BE2C (cell line): ENCODE measurements at regions not wholly inside any gene's neighbourhood (a gene's known extent, or its start where the extent isn't known, plus 50 kb on each side); places are given as distances from the start of the nearest gene placed in this dataset.

Source experiments
- DNase-seq: peaks from one replicate; pipeline ENCODE4 v3.0.0-alpha.2; 2020
- H3K27me3 ChIP-seq: fragments of 250-450 bp; sonication (Bioruptor Pico); 2 replicates; pipeline ENCODE4 v1.5.1; 2020; ENCODE audit warnings: mild to moderate bottlenecking
- H3K36me3 ChIP-seq: fragments of 250-450 bp; sonication (Bioruptor Pico); 2 replicates; pipeline ENCODE4 v1.5.1; 2020; ENCODE audit warnings: mild to moderate bottlenecking
- H3K4me1 ChIP-seq: fragments of 250-450 bp; sonication (Bioruptor Pico); 2 replicates; pipeline ENCODE4 v1.5.1; 2020
- H3K4me3 ChIP-seq: 2 replicates; pipeline ENCODE4 v1.5.1; 2011; ENCODE audit warnings: low read depth, low read length
- H3K9me3 ChIP-seq: fragments of 250-450 bp; sonication (Bioruptor Pico); 2 replicates; pipeline ENCODE4 v1.5.1; 2020
- TF ChIP-seq, protein P1 (sequence below): IDR thresholded peaks from 2 replicates; pipeline ENCODE4 v1.5.1; 2012; ENCODE audit warnings: mild to moderate bottlenecking, low read depth, low read length

DNA sequence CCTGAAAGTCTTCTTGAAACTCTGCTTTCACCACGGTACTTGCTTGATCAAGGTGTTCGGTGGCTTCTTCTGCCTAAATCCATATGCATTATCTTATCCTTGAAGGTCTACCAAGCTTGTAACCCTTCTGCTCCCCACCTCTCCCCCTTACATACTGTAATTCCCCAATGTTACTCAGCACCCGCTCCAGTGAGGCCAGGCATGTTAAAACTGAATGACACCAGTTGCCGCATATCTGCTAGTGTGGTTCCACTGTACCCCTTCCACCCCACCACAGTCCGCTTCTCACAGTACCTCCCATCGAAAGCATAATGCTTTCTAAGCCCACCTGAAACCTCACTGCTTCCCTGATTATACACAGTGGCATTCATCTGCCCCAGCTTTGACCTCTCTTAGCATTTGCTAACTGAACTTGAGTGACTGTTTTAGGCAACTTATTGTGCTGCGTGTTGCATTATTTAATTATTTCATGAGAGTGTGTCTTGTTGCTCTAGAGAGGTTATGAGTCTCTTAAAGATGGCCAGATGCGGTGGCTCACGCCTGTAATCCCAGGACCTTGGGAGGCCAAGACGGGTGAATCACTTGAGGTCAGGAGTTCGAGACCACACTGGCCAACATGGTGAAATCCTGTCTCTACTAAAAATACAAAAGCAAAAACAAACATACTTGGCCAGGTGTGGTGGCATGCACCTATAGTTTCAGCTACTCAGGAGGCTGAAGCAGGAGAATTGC lies 87.6 kb upstream of the MBNL2 start:
- no peaks in the 10 kb centered on the region for H3K36me3 ChIP-seq
- TF ChIP-seq, protein P1, sequence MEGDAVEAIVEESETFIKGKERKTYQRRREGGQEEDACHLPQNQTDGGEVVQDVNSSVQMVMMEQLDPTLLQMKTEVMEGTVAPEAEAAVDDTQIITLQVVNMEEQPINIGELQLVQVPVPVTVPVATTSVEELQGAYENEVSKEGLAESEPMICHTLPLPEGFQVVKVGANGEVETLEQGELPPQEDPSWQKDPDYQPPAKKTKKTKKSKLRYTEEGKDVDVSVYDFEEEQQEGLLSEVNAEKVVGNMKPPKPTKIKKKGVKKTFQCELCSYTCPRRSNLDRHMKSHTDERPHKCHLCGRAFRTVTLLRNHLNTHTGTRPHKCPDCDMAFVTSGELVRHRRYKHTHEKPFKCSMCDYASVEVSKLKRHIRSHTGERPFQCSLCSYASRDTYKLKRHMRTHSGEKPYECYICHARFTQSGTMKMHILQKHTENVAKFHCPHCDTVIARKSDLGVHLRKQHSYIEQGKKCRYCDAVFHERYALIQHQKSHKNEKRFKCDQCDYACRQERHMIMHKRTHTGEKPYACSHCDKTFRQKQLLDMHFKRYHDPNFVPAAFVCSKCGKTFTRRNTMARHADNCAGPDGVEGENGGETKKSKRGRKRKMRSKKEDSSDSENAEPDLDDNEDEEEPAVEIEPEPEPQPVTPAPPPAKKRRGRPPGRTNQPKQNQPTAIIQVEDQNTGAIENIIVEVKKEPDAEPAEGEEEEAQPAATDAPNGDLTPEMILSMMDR = no peak
- no peak for DNase-seq
- H3K4me1 ChIP-seq = no peaks in the 10 kb centered on the region
- H3K9me3 ChIP-seq = no peaks in the 10 kb centered on the region
- H3K27me3 ChIP-seq = no peaks in the 10 kb centered on the region
- H3K4me3 ChIP-seq = no peak overlapping the region

DNA sequence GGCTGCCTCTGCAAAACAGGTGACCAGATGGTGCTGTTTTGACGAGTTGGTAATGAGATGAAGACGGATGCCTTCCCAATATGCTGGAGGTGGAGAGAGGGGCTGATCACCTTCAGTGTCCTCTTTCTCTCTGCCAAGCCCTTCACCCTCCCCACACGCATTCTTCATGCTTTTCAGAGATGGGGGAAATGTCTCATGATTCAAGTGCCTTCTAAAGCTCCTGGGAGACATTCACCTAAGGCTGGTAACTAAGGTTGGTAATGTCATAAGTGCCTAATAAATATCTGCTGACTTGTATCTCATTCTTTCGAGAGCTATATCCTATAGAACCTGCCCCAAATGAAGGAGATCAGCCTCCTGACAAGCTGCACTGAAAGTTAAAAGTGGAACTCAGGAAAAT lies 86.2 kb upstream of the MBNL2 start:
- H3K36me3 ChIP-seq = no peaks in the 10 kb centered on the region
- TF ChIP-seq, protein P1 = no peak
- DNase-seq = no peak
- H3K4me1 ChIP-seq = no peaks in the 10 kb centered on the region; the same call in 1 of the 2 replicates
- H3K4me3 ChIP-seq = no peak overlapping the region
- H3K27me3 ChIP-seq = no peaks in the 10 kb centered on the region
- no peaks in the 10 kb centered on the region for H3K9me3 ChIP-seq

DNA sequence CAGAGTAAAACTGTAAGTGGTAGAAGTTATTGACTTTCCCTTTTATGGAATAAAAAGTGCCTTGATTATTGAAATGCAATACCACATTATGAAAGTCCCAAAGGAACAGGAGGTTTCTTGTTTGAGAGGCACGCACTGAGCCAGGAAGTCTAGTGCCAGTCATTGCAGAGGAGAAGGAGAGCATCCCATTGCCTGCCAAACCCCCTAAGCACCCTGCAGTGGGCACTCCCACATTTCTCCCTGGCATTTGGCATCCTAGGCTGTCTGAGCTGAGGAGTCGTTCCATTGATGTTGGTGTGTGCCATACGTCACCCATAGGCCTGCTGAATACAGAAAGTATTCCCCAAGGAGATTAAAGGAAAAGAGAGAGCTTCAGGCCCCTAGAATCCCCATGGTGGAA lies 85.7 kb upstream of the MBNL2 start:
- TF ChIP-seq, protein P1 = no peak
- Histone ChIP-seq H3K27me3 (no peaks in the 10 kb centered on the region), H3K4me1 (peaks cover 5% of the 10 kb centered on the region), H3K9me3 (no peaks in the 10 kb centered on the region), H3K4me3 (no peak overlapping the region), H3K36me3 (no peaks in the 10 kb centered on the region)
- DNase-seq = no peak

DNA sequence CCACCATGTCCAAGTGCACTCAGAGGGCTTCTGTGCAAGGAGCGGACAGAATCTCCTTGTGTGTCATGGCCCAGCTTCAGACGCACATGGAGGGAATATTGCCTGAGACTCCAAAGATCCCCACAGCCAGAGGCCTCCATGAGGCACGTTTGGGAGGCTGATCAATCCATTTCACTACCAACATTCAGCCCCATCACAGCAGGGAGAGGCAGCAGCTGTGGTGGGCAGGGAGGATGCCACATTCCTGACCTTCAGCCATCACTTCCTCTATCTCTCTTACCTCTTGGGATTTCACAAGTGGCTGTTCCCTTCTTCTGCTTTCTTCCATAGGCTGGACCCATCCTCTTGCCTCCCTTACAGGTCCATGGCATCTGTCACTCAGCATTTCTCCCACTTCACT lies 82.4 kb upstream of the MBNL2 start:
- Histone ChIP-seq H3K27me3 (no peaks in the 10 kb centered on the region), H3K36me3 (no peaks in the 10 kb centered on the region), H3K4me3 (no peak overlapping the region), H3K9me3 (no peaks in the 10 kb centered on the region), H3K4me1 (peaks cover 9% of the 10 kb centered on the region)
- no peak for DNase-seq
- TF ChIP-seq, protein P1 = no peak

DNA sequence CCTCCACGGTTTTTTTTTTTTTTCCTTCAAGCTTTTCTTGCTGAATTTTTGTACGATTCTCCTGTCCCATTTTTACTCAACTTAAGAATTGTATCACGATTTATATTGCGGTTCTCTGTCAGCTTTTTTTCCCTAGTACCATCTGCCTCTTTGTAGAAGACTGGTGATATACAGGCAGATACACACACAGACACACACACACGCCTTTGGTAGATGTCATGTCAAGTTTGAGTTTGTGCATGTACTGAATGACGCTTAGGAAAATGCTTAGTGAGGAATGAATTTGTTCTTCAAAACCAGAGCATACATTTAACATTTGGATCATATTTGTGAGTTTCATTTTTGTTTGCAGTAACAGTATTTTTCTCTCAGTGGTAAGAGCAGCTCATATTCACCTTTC lies 82.0 kb upstream of the MBNL2 start:
- Histone ChIP-seq H3K36me3 (no peaks in the 10 kb centered on the region), H3K27me3 (no peaks in the 10 kb centered on the region), H3K9me3 (no peaks in the 10 kb centered on the region), H3K4me1 (peaks cover 9% of the 10 kb centered on the region), H3K4me3 (no peak overlapping the region)
- no peak for DNase-seq
- TF ChIP-seq, protein P1 = no peak

DNA sequence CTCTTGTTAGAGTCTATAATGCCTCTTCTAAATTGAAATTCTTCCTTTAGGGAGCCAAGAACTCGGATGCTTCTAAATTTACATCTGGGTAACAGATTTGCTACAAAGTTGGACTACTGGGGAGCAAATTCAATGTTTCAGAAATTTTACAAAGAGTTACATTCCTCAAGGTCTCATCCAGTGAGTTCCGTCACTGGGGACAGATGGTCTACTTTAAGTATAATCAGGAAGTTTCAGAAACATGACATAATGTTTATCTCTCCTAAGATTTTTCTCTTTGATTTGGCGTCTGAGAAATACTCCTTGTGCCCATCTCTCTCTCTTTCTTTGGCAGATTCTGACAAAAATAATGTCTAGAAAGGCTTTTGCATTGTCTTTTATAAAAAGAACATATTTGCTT lies 81.5 kb upstream of the MBNL2 start:
- no peaks in the 10 kb centered on the region for H3K9me3 ChIP-seq
- no peak overlapping the region for H3K4me3 ChIP-seq
- peaks cover 9% of the 10 kb centered on the region for H3K4me1 ChIP-seq
- no peaks in the 10 kb centered on the region for H3K36me3 ChIP-seq
- no peak for DNase-seq
- TF ChIP-seq, protein P1 = no peak
- no peaks in the 10 kb centered on the region for H3K27me3 ChIP-seq
